ENCODE measurements at regions not wholly inside any gene's neighbourhood (a gene's known extent, or its start where the extent isn't known, plus 50 kb on each side); places are given as distances from the start of the nearest gene placed in this dataset.

DNA sequence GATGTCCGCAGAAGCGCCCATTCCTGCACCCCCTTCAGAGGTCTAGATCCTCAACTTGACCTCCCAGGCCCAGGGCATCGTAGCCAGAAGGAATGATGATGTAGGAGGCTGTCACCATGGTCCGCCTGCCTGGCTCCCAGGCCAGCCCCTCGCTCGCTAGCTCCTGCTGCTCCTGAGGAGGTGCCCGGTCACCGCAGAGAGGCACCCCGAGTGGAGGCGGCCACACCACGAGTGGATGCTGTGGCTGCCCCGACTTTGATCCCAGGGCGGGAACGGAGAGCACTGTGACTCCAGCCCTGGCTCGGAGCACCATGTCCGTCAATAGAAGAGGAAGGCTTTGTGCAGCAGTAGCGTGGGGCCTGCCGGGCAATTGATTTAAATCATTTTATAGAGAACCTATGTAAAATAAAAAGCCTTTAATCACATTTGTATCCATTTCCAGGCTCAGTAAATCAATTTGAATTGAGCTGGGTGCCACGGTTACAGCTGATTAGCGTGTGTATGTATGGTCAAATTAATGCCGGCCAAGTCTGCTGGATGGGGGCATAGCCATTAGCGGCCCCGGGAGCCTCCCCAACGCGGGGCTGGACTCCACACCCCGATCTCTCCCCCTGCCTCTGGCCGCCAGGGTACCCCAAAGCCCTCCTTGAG lies 122.6 kb upstream of the GSE1 start:
- Mint-ChIP-seq H3K4me3 (no peak overlapping the region), H3K27ac (no peak overlapping the region), H3K36me3 (ENCODE audit: low read depth) (no peaks in the 10 kb centered on the region), H3K27me3 (ENCODE audit: low read depth) (no peaks in the 10 kb centered on the region), H3K4me1 (ENCODE audit: low read depth) (no peaks in the 10 kb centered on the region), H3K9me3 (no peaks in the 10 kb centered on the region)

- no peaks in the 10 kb centered on the region for H3K36me3 Mint-ChIP-seq (ENCODE audit: low read depth)
- H3K4me3 Mint-ChIP-seq, result no peak overlapping the region
- no peaks in the 10 kb centered on the region for H3K4me1 Mint-ChIP-seq (ENCODE audit: low read depth)
- no peaks in the 10 kb centered on the region for H3K9me3 Mint-ChIP-seq
- H3K27ac Mint-ChIP-seq, result no peak overlapping the region
- no peaks in the 10 kb centered on the region for H3K27me3 Mint-ChIP-seq (ENCODE audit: low read depth)
Measured at GRCh38 chr16:85491058-85491771, 121.9 kb upstream of the GSE1 start.

DNA sequence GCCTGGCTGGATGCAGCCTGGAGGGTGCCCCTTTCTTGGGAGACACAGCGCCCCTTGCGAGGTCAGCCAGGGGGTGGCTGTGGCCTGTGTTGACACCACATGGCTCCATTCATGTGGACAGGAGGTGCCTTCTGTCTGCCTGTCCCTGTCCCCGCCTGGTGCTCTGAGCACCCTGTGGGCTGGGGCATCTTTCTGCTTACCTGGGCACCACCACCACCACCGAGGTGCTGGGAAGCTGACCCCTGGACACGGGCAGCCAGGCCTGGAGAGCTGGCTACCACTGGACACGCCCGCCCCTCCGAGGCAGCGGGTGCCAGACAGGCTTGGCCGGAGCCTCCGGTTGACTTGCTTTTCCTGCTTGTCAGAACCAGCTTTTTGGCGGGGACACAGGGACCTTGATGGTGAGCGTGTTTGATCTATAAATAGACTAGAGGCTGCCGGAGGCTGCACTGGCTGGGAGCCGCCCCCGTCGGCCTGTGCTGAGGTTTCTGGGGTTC lies 121.3 kb upstream of the GSE1 start:
- Mint-ChIP-seq H3K9me3 (no peaks in the 10 kb centered on the region), H3K4me3 (no peak overlapping the region), H3K4me1 (ENCODE audit: low read depth) (no peaks in the 10 kb centered on the region), H3K36me3 (ENCODE audit: low read depth) (no peaks in the 10 kb centered on the region), H3K27me3 (ENCODE audit: low read depth) (no peaks in the 10 kb centered on the region), H3K27ac (no peak overlapping the region)

GRCh38 chr16:85492295-85492864 lies 120.7 kb upstream of the GSE1 start:
- Mint-ChIP-seq H3K27ac (no peak overlapping the region), H3K4me1 (ENCODE audit: low read depth) (no peaks in the 10 kb centered on the region), H3K9me3 (no peaks in the 10 kb centered on the region), H3K4me3 (no peak overlapping the region), H3K36me3 (ENCODE audit: low read depth) (no peaks in the 10 kb centered on the region), H3K27me3 (ENCODE audit: low read depth) (no peaks in the 10 kb centered on the region)

GRCh38 chr16:85494315-85494714 lies 118.8 kb upstream of the GSE1 start:
- Mint-ChIP-seq H3K27ac (no peak overlapping the region), H3K36me3 (ENCODE audit: low read depth) (no peaks in the 10 kb centered on the region), H3K27me3 (ENCODE audit: low read depth) (no peaks in the 10 kb centered on the region), H3K9me3 (no peaks in the 10 kb centered on the region), H3K4me1 (ENCODE audit: low read depth) (no peaks in the 10 kb centered on the region), H3K4me3 (no peak overlapping the region)

GRCh38 chr16:85495259-85495658 lies 117.9 kb upstream of the GSE1 start:
- Mint-ChIP-seq H3K27me3 (ENCODE audit: low read depth) (no peaks in the 10 kb centered on the region), H3K27ac (no peak overlapping the region), H3K4me1 (ENCODE audit: low read depth) (no peaks in the 10 kb centered on the region), H3K36me3 (ENCODE audit: low read depth) (no peaks in the 10 kb centered on the region), H3K9me3 (no peaks in the 10 kb centered on the region), H3K4me3 (no peak overlapping the region)

DNA sequence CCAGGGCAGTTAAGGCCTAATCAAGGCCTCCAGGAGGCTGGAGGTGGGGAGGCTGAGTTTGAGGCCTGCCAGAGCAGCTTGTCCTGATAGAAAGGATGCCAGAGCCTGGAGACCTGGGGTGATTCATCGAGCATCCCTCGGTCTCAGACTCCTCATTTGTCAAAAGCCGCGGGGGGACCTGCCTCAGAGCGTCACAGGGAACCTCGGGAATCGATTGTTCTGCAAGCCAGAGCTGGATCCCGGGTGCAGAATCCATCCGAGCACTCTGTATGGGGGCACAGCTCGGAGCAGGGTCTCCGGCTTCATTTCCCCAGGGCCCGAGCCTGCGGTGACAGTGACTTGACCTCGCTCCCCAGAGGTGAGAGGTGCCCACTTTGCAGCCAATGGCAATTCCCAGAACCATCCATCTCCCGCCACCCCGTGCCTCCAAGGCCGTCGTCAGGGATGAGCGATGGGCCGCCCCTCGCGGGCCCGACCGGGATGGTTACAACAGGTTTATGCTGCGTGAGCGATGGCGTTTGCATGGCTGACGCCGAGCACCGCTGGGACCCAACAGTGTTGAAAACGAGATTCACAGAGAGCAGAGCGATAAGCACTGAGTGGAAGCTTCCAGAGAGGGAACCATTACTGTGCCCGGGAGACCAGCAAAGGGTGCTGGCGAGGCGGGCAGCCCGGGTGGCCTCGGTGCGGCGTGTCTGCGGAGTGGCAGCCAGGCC lies 117.1 kb upstream of the GSE1 start:
- Mint-ChIP-seq H3K36me3 (ENCODE audit: low read depth) (no peaks in the 10 kb centered on the region), H3K9me3 (no peaks in the 10 kb centered on the region), H3K27ac (no peak overlapping the region), H3K4me1 (ENCODE audit: low read depth) (no peaks in the 10 kb centered on the region), H3K27me3 (ENCODE audit: low read depth) (no peaks in the 10 kb centered on the region), H3K4me3 (no peak overlapping the region)

- no peak overlapping the region for H3K27ac Mint-ChIP-seq
- no peaks in the 10 kb centered on the region for H3K36me3 Mint-ChIP-seq (ENCODE audit: low read depth)
- no peaks in the 10 kb centered on the region for H3K4me1 Mint-ChIP-seq (ENCODE audit: low read depth)
- H3K9me3 Mint-ChIP-seq, result no peaks in the 10 kb centered on the region
- H3K27me3 Mint-ChIP-seq (ENCODE audit: low read depth), result no peaks in the 10 kb centered on the region
- H3K4me3 Mint-ChIP-seq, result no peak overlapping the region
Measured at GRCh38 chr16:85497622-85498314, 115.4 kb upstream of the GSE1 start.

GRCh38 chr16:85498607-85499006 lies 114.5 kb upstream of the GSE1 start:
- Mint-ChIP-seq H3K27me3 (ENCODE audit: low read depth) (no peaks in the 10 kb centered on the region), H3K36me3 (ENCODE audit: low read depth) (no peaks in the 10 kb centered on the region), H3K9me3 (no peaks in the 10 kb centered on the region), H3K27ac (no peak overlapping the region), H3K4me3 (no peak overlapping the region), H3K4me1 (ENCODE audit: low read depth) (no peaks in the 10 kb centered on the region)

GRCh38 chr16:85500220-85500619 lies 112.9 kb upstream of the GSE1 start:
- no peak overlapping the region for H3K27ac Mint-ChIP-seq
- no peak overlapping the region for H3K4me3 Mint-ChIP-seq
- H3K27me3 Mint-ChIP-seq (ENCODE audit: low read depth), result no peaks in the 10 kb centered on the region
- no peaks in the 10 kb centered on the region for H3K36me3 Mint-ChIP-seq (ENCODE audit: low read depth)
- no peaks in the 10 kb centered on the region for H3K4me1 Mint-ChIP-seq (ENCODE audit: low read depth)
- H3K9me3 Mint-ChIP-seq, result no peaks in the 10 kb centered on the region

- Mint-ChIP-seq H3K27me3 (ENCODE audit: low read depth) (no peaks in the 10 kb centered on the region), H3K4me1 (ENCODE audit: low read depth) (no peaks in the 10 kb centered on the region), H3K9me3 (no peaks in the 10 kb centered on the region), H3K27ac (no peak overlapping the region), H3K36me3 (ENCODE audit: low read depth) (no peaks in the 10 kb centered on the region), H3K4me3 (no peak overlapping the region)
Measured at GRCh38 chr16:85501900-85502299, 111.2 kb upstream of the GSE1 start.

- no peaks in the 10 kb centered on the region for H3K4me1 Mint-ChIP-seq (ENCODE audit: low read depth)
- no peak overlapping the region for H3K4me3 Mint-ChIP-seq
- H3K9me3 Mint-ChIP-seq, result no peaks in the 10 kb centered on the region
- no peak overlapping the region for H3K27ac Mint-ChIP-seq
- no peaks in the 10 kb centered on the region for H3K27me3 Mint-ChIP-seq (ENCODE audit: low read depth)
- no peaks in the 10 kb centered on the region for H3K36me3 Mint-ChIP-seq (ENCODE audit: low read depth)
Measured at GRCh38 chr16:85502357-85502756, 110.8 kb upstream of the GSE1 start.

DNA sequence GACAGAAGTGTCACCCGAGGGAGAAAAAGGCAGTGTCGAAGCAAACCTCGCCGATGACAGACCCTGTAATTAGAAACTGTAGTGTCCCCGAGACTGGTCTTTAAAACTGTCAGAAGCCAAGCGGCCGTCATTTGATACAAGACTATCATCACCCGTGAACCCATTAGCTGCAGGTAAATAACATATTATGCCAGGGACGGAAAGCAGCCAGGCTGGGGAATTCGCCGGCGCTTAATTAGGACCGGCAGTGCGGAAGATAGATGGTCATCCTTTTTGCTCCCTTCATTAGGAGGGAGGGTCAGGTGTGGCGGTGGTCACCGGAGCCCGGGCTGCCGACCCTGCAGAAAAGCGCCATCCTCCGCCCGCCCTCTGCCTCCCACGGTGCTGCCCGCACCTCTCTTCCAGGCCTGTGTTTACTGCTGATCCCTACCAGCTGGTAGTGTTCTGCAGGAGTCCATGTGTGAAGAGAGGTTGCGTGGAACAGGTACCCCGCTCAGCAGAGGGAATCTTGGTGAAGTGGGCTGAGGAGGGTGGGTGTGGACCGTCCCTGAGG lies 109.4 kb upstream of the GSE1 start:
- no peaks in the 10 kb centered on the region for H3K4me1 Mint-ChIP-seq (ENCODE audit: low read depth)
- H3K4me3 Mint-ChIP-seq, result no peak overlapping the region
- H3K36me3 Mint-ChIP-seq (ENCODE audit: low read depth), result no peaks in the 10 kb centered on the region
- no peak overlapping the region for H3K27ac Mint-ChIP-seq
- H3K27me3 Mint-ChIP-seq (ENCODE audit: low read depth), result no peaks in the 10 kb centered on the region
- no peaks in the 10 kb centered on the region for H3K9me3 Mint-ChIP-seq

DNA sequence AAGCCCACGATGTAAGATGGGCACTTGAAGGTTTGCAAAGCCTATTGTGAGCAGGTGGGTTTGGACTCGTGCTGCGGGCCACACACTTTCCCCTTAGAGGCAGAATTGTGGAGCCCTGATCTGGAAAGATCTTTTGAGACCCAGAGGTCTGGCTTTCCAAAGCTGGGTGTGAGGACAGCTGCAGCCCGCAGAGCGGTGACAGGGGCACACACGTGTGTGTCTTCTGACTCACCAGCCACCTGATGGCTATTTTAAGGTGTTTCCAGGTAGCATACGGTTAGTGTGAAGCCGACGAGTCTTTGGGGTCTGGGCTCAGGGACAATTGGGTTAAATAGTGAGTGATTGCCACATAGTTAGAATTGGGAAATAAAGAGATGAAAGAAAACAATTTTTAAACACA lies 108.9 kb upstream of the GSE1 start:
- no peaks in the 10 kb centered on the region for H3K36me3 Mint-ChIP-seq (ENCODE audit: low read depth)
- H3K27ac Mint-ChIP-seq, result no peak overlapping the region
- no peak overlapping the region for H3K4me3 Mint-ChIP-seq
- no peaks in the 10 kb centered on the region for H3K9me3 Mint-ChIP-seq
- H3K4me1 Mint-ChIP-seq (ENCODE audit: low read depth), result no peaks in the 10 kb centered on the region
- H3K27me3 Mint-ChIP-seq (ENCODE audit: low read depth), result no peaks in the 10 kb centered on the region

Measured in T-helper 1 cell treated with Interleukin-12 subunit alpha and Interleukin-12 subunit beta and Interleukin-4 antibody, amounts not matched to agents 30 μg/mL and 1 μg/mL, for 36 hours (primary cell).